Cardiac septum (tissue), 1 donor: ENCODE measurements at regions not wholly inside any gene's neighbourhood (a gene's known extent, or its start where the extent isn't known, plus 50 kb on each side); places are given as distances from the start of the nearest gene placed in this dataset.

ENCODE experiments used
- DNase-seq: peaks from one replicate; pipeline ENCODE4 v3.0.0-alpha.2; 2020; ENCODE audit warnings: low spot score
- intact Hi-C: fragments of 100-400 bp; cut with DNase I; formaldehyde crosslinking; loops from one replicate; pipeline ENCODE4 v1.14.0; 2022
- donor health status: DM: no; HTN: no; CAD: no.

GRCh38 chrX:22629105-22629725 lies 356.5 kb downstream of the CBLL2 start:
- DNase-seq = no peak
- intact Hi-C loops = loop anchor here (5.0 kb wide), 1 partner anchor 383 kb away; no protein-coding TSS in a partner anchor

- no peak for DNase-seq
- intact Hi-C loops = no loop called here
Observed at GRCh38 chrX:22634083-22634482, 361.4 kb downstream of the CBLL2 start.

GRCh38 chrX:22634751-22635150 lies 362.0 kb downstream of the CBLL2 start:
- no peak for DNase-seq
- intact Hi-C loops = no loop called here

GRCh38 chrX:22648281-22648680 lies 351.5 kb upstream of the DDX53 start:
- intact Hi-C loops = no loop called here
- DNase-seq = no peak

- intact Hi-C loops = no loop called here
- no peak for DNase-seq
Observed at GRCh38 chrX:22650691-22651090, 349.1 kb upstream of the DDX53 start.

GRCh38 chrX:22652596-22652995 lies 347.2 kb upstream of the DDX53 start:
- intact Hi-C loops = no loop called here
- no peak for DNase-seq

- no peak for DNase-seq
- intact Hi-C loops = no loop called here
Observed at GRCh38 chrX:22660756-22661155, 339.0 kb upstream of the DDX53 start.

- DNase-seq = no peak
- intact Hi-C loops = no loop called here
Observed at GRCh38 chrX:22662776-22663175, 337.0 kb upstream of the DDX53 start.

- intact Hi-C loops = no loop called here
- no peak for DNase-seq
Observed at GRCh38 chrX:22664826-22665225, 334.9 kb upstream of the DDX53 start.

- intact Hi-C loops = no loop called here
- DNase-seq = no peak
Observed at GRCh38 chrX:22665818-22666217, 333.9 kb upstream of the DDX53 start.

- intact Hi-C loops = no loop called here
- no peak for DNase-seq
Observed at GRCh38 chrX:22666441-22666840, 333.3 kb upstream of the DDX53 start.

- intact Hi-C loops = no loop called here
- no peak for DNase-seq
Observed at GRCh38 chrX:22674932-22675331, 324.8 kb upstream of the DDX53 start.

GRCh38 chrX:22686138-22686541 lies 313.6 kb upstream of the DDX53 start:
- intact Hi-C loops = no loop called here
- no peak for DNase-seq

- no peak for DNase-seq
- intact Hi-C loops = no loop called here
Observed at GRCh38 chrX:22689290-22689689, 310.5 kb upstream of the DDX53 start.

GRCh38 chrX:22690116-22690515 lies 309.6 kb upstream of the DDX53 start:
- DNase-seq = no peak
- intact Hi-C loops = no loop called here

GRCh38 chrX:22691966-22692565 lies 307.7 kb upstream of the DDX53 start:
- intact Hi-C loops = no loop called here
- DNase-seq = no peak

GRCh38 chrX:22698151-22698550 lies 301.6 kb upstream of the DDX53 start:
- intact Hi-C loops = no loop called here
- no peak for DNase-seq

GRCh38 chrX:22699581-22700091 lies 300.1 kb upstream of the DDX53 start:
- no peak for DNase-seq
- intact Hi-C loops = no loop called here

- DNase-seq = peak; percentile 63
- intact Hi-C loops = no loop called here
Observed at GRCh38 chrX:22712942-22713341, 286.8 kb upstream of the DDX53 start.

- DNase-seq = no peak
- intact Hi-C loops = no loop called here
Observed at GRCh38 chrX:22730542-22730941, 269.2 kb upstream of the DDX53 start.

GRCh38 chrX:22737541-22737940 lies 262.2 kb upstream of the DDX53 start:
- intact Hi-C loops = no loop called here
- DNase-seq = no peak

GRCh38 chrX:22739276-22739675 lies 260.5 kb upstream of the DDX53 start:
- intact Hi-C loops = no loop called here
- no peak for DNase-seq
